ENCODE measurements at regions not wholly inside any gene's neighbourhood (a gene's known extent, or its start where the extent isn't known, plus 50 kb on each side); places are given as distances from the start of the nearest gene placed in this dataset.

DNA sequence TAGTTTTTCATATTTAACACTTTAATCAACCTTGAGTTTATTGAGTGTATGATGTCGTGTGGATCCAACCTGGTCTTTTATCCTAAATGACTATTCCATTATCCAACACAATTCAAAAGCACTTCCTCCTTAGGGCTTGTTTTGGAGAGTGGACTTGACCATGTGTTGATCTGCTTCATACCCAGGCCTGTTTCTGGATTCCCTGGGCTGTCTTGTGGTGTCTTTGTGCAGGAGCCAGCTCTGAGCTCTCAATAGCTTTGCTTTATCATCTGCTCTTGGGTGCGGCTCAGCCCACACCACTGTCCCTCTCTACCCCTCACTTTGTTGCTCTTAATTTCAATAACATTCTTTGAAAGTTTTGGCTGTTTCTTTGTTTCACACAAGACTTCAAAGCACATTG is 70.9 kb upstream of the CHST15 start:
- intact Hi-C loops (cut with micrococcal nuclease) = no loop called here
- BruUV-seq (replicated peaks) = no TSS peak
- POLR2A ChIA-PET (ENCODE audit: unreplicated experiment) = no interaction called here

DNA sequence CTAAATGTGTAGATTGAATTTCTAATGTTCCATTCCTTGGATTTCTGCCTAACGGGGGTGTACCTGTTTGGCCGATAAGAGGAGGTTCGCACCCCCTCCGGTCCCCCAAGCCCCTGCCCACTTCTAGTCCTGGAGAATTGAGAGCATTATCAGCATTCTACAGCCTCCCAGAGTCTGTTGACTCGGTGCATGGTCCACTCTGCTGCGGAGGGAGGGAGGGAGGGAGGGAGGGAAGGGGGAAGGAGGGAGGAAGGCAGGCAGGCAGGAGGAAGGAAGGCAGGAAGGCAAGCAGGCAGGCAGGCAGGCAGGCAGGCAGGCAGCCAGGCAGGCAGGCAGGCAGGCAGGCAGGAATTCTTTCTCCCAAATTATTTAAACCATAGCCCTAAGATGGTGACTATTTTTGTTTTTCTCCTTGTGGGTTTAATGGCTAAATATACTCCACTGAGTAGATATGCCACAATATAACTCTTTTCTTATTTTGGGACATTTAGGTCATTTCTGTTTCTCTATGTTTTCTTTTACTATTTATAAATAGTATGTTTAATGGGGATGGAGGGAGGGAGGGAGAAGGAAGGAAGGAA is 69.5 kb upstream of the CHST15 start:
- no peaks in the 10 kb centered on the region for H3K36me3 ChIP-seq (ENCODE audit: low read depth, low read length)
- no peaks in the 10 kb centered on the region for H4K20me1 ChIP-seq (ENCODE audit: low read length)
- H3F3A ChIP-seq (ENCODE audit: low read length, unreplicated experiment) = no peaks in the 10 kb centered on the region
- TF ChIP-seq CTCF (conservative IDR thresholded peaks at IDR 0.05; ENCODE audit: low read depth, low read length) = no peak
- TF ChIP-seq EZH2 (IDR thresholded peaks at IDR 0.05; ENCODE audit: low read length, unreplicated experiment) = no peak
- no peak for TF ChIP-seq EZH2phosphoT487 (IDR thresholded peaks at IDR 0.05; ENCODE audit: borderline replicate concordance, low read length)
- no peak overlapping the region for H3K4me3 ChIP-seq (ENCODE audit: low read length)
- no peaks in the 10 kb centered on the region for H3K9me3 ChIP-seq (ENCODE audit: low read length)
- DNase-seq (no peak), ATAC-seq (no peak; the same call in 1 of the 2 replicates)
- no peaks in the 10 kb centered on the region for H3K4me1 ChIP-seq (ENCODE audit: insufficient read depth, low read length)
- H2AFZ ChIP-seq (ENCODE audit: low read length) = no peak overlapping the region
- no peaks in the 10 kb centered on the region for H3K79me2 ChIP-seq (ENCODE audit: low read length)
- no peaks in the 10 kb centered on the region for H3K9me2 ChIP-seq (replicated peaks; ENCODE audit: low read length)
- H3K9ac ChIP-seq (ENCODE audit: low read length) = no peak overlapping the region
- no peaks in the 10 kb centered on the region for H3K27me3 ChIP-seq (ENCODE audit: low read length)
- no peak overlapping the region for H3K4me2 ChIP-seq (ENCODE audit: low read length)
- no TSS peak for BruUV-seq (replicated peaks)
- ChIA-PET POLR2A (ENCODE audit: unreplicated experiment) (interaction anchor here (0.7 kb wide), 1 partner anchor 991 kb away, joined by 3 read pairs; no protein-coding TSS in a partner anchor), CTCF (no interaction called here)
- intact Hi-C loops (cut with micrococcal nuclease) = no loop called here
- H3K27ac ChIP-seq (ENCODE audit: low read length) = no peak overlapping the region

More for the DNA sequence above, 70.9 kb upstream of the CHST15 start:
- H3K9me2 ChIP-seq (replicated peaks; ENCODE audit: low read length) = no peaks in the 10 kb centered on the region
- H3K4me3 ChIP-seq (ENCODE audit: low read length) = no peak overlapping the region
- H3K27me3 ChIP-seq (ENCODE audit: low read length) = no peaks in the 10 kb centered on the region
- H2AFZ ChIP-seq (ENCODE audit: low read length) = no peak overlapping the region
- no peak overlapping the region for H3K9ac ChIP-seq (ENCODE audit: low read length)
- no peaks in the 10 kb centered on the region for H3K9me3 ChIP-seq (ENCODE audit: low read length)
- DNase-seq = no peak
- no peak overlapping the region for H3K4me2 ChIP-seq (ENCODE audit: low read length)
- H3K36me3 ChIP-seq (ENCODE audit: low read depth, low read length) = no peaks in the 10 kb centered on the region
- no peak for ATAC-seq
- no peak overlapping the region for H3K27ac ChIP-seq (ENCODE audit: low read length)
- CTCF ChIA-PET = no interaction called here
- H3K4me1 ChIP-seq (ENCODE audit: insufficient read depth, low read length) = no peaks in the 10 kb centered on the region
- no peaks in the 10 kb centered on the region for H3F3A ChIP-seq (ENCODE audit: low read length, unreplicated experiment)
- H3K79me2 ChIP-seq (ENCODE audit: low read length) = no peaks in the 10 kb centered on the region
- no peak for TF ChIP-seq EZH2 (IDR thresholded peaks at IDR 0.05; ENCODE audit: low read length, unreplicated experiment)
- H4K20me1 ChIP-seq (ENCODE audit: low read length) = no peaks in the 10 kb centered on the region

- Histone ChIP-seq H3K9me2 (replicated peaks; ENCODE audit: low read length) (no peaks in the 10 kb centered on the region), H3K27ac (ENCODE audit: low read length) (no peak overlapping the region), H3K79me2 (ENCODE audit: low read length) (no peaks in the 10 kb centered on the region), H3K9me3 (ENCODE audit: low read length) (no peaks in the 10 kb centered on the region), H3F3A (ENCODE audit: low read length, unreplicated experiment) (no peaks in the 10 kb centered on the region), H3K27me3 (ENCODE audit: low read length) (no peaks in the 10 kb centered on the region), H2AFZ (ENCODE audit: low read length) (no peak overlapping the region), H3K4me1 (ENCODE audit: insufficient read depth, low read length) (no peaks in the 10 kb centered on the region), H4K20me1 (ENCODE audit: low read length) (no peaks in the 10 kb centered on the region), H3K9ac (ENCODE audit: low read length) (no peak overlapping the region), H3K36me3 (ENCODE audit: low read depth, low read length) (no peaks in the 10 kb centered on the region), H3K4me3 (ENCODE audit: low read length) (no peak overlapping the region), H3K4me2 (ENCODE audit: low read length) (no peak overlapping the region)
- ATAC-seq (no peak), DNase-seq (no peak)
- intact Hi-C loops (cut with micrococcal nuclease) = no loop called here
- CTCF ChIA-PET = no interaction called here
- BruUV-seq (replicated peaks) = no TSS peak
- POLR2A ChIA-PET (ENCODE audit: unreplicated experiment) = interaction anchor here (0.7 kb wide), 1 partner anchor 991 kb away, joined by 3 read pairs; no protein-coding TSS in a partner anchor
- TF ChIP-seq CTCF (conservative IDR thresholded peaks at IDR 0.05; ENCODE audit: low read depth, low read length) (no peak), EZH2phosphoT487 (IDR thresholded peaks at IDR 0.05; ENCODE audit: borderline replicate concordance, low read length) (no peak), EZH2 (IDR thresholded peaks at IDR 0.05; ENCODE audit: low read length, unreplicated experiment) (no peak)
Observed at GRCh38 chr10:124162136-124162535, 68.7 kb upstream of the CHST15 start.
